IPS DF 4.7 (cell line): ENCODE measurements at regions not wholly inside any gene's neighbourhood (a gene's known extent, or its start where the extent isn't known, plus 50 kb on each side); places are given as distances from the start of the nearest gene placed in this dataset.

Experiments used
- DNase-seq: peaks from one replicate; pipeline ENCODE4 v3.0.0-alpha.2; 2013; ENCODE audit warnings: low spot score; ENCODE audit errors: extremely low read depth

- no peak for DNase-seq
These were observed 55.0 kb upstream of the CDH12 start for GRCh38 chr5:22908129-22908528.
